HuH-7.5 (cell line): ENCODE measurements at regions not wholly inside any gene's neighbourhood (a gene's known extent, or its start where the extent isn't known, plus 50 kb on each side); places are given as distances from the start of the nearest gene placed in this dataset.
"Not testable (repeated sequence)": the region's sequence is repeated elsewhere in the genome, so short reads cannot be mapped to it uniquely, and the experiment has no call there.

ENCODE experiments used
- DNase-seq: peaks from one replicate; pipeline ENCODE4 v3.0.0; 2011; ENCODE audit warnings: low spot score

- DNase-seq: no peak
These were observed 544.3 kb upstream of the ARRDC3 start for GRCh38 chr5:91927439-91927838.

- DNase-seq: peak; percentile 31
These were observed 542.1 kb upstream of the ARRDC3 start for GRCh38 chr5:91925249-91925648.

- not testable (repeated sequence) for DNase-seq
These were observed 534.1 kb upstream of the ARRDC3 start for GRCh38 chr5:91917037-91917814.

- DNase-seq: no peak
These were observed 527.5 kb upstream of the ARRDC3 start for GRCh38 chr5:91910655-91911054.

GRCh38 chr5:91910247-91910646 is 527.1 kb upstream of the ARRDC3 start:
- DNase-seq: no peak

- no peak for DNase-seq
These were observed 523.4 kb upstream of the ARRDC3 start for GRCh38 chr5:91906494-91906893.

- DNase-seq: no peak
These were observed 522.9 kb upstream of the ARRDC3 start for GRCh38 chr5:91906027-91906426.

- no peak for DNase-seq
These were observed 515.8 kb upstream of the ARRDC3 start for GRCh38 chr5:91898898-91899297.

GRCh38 chr5:91898019-91898418 is 514.9 kb upstream of the ARRDC3 start:
- no peak for DNase-seq

GRCh38 chr5:91888810-91889209 is 505.7 kb upstream of the ARRDC3 start:
- no peak for DNase-seq

- no peak for DNase-seq
These were observed 502.5 kb upstream of the ARRDC3 start for GRCh38 chr5:91885291-91886265.

- no peak for DNase-seq
These were observed 500.9 kb upstream of the ARRDC3 start for GRCh38 chr5:91884036-91884435.

GRCh38 chr5:91875196-91875779 is 492.2 kb upstream of the ARRDC3 start:
- no peak for DNase-seq

- DNase-seq: no peak
These were observed 484.7 kb upstream of the ARRDC3 start for GRCh38 chr5:91867799-91868198.

- DNase-seq: no peak
These were observed 482.8 kb upstream of the ARRDC3 start for GRCh38 chr5:91865915-91866314.

GRCh38 chr5:91864962-91865361 is 481.8 kb upstream of the ARRDC3 start:
- no peak for DNase-seq

GRCh38 chr5:91851670-91852069 is 468.6 kb upstream of the ARRDC3 start:
- no peak for DNase-seq

- DNase-seq: no peak
These were observed 466.9 kb upstream of the ARRDC3 start for GRCh38 chr5:91850031-91850430.

- no peak for DNase-seq
These were observed 466.0 kb upstream of the ARRDC3 start for GRCh38 chr5:91849069-91849468.

- DNase-seq: no peak
These were observed 465.3 kb upstream of the ARRDC3 start for GRCh38 chr5:91848453-91848852.

- DNase-seq: no peak
These were observed 458.3 kb upstream of the ARRDC3 start for GRCh38 chr5:91841423-91841822.

- no peak for DNase-seq
These were observed 457.3 kb upstream of the ARRDC3 start for GRCh38 chr5:91840412-91840811.

- DNase-seq: no peak
These were observed 456.6 kb upstream of the ARRDC3 start for GRCh38 chr5:91839721-91840120.
